ENCODE measurements at regions not wholly inside any gene's neighbourhood (a gene's known extent, or its start where the extent isn't known, plus 50 kb on each side); places are given as distances from the start of the nearest gene placed in this dataset.

- no peak for TF ChIP-seq EZH2phosphoT487 (IDR thresholded peaks at IDR 0.05; ENCODE audit: borderline replicate concordance)
- no peak for TF ChIP-seq SIN3A (IDR thresholded peaks at IDR 0.05; ENCODE audit: low read depth)
- TF ChIP-seq ZFX (IDR thresholded peaks at IDR 0.05) = no peak
- TF ChIP-seq POLR2AphosphoS5 (IDR thresholded peaks at IDR 0.05; ENCODE audit: low read depth, low read length) = no peak
- no peak for TF ChIP-seq EGR1 (IDR thresholded peaks at IDR 0.05; ENCODE audit: low read depth)
- no peak for TF ChIP-seq CBX3 (IDR thresholded peaks at IDR 0.05; ENCODE audit: low read depth)
These were observed 178.1 kb upstream of the NFIA start (continued) for GRCh38 chr1:60904099-60904851.

- Histone ChIP-seq H3K4me2 (ENCODE audit: low read length) (no peak overlapping the region), H3K4me1 (ENCODE audit: control insufficient read depth in 1 of 2, insufficient read depth in 2 of 2, low read length in 2 of 2) (no peaks in the 10 kb centered on the region), H3K9me2 (ENCODE audit: insufficient read depth) (no peaks in the 10 kb centered on the region), H3K27ac (ENCODE audit: low read depth, low read length) (no peak overlapping the region), H2AFZ (ENCODE audit: low read depth, low read length, poor library complexity, severe bottlenecking) (no peak overlapping the region), H3K79me2 (ENCODE audit: insufficient read depth, low read length) (no peaks in the 10 kb centered on the region), H3K4me3 (replicated peaks in 1 of 2; ENCODE audit: low read depth in 1 of 2, low read length in 2 of 2) (no peak overlapping the region), H3K27me3 (ENCODE audit: insufficient read depth, low read length) (no peaks in the 10 kb centered on the region), H3K36me3 (ENCODE audit: control insufficient read depth in 1 of 2, insufficient read depth in 2 of 2, low read length in 2 of 2) (no peaks in the 10 kb centered on the region), H3K9ac (ENCODE audit: low read length) (no peak overlapping the region), H3K9me3 (ENCODE audit: control insufficient read depth in 1 of 2, insufficient read depth in 1 of 2, low read depth in 1 of 2, low read length in 2 of 2) (no peaks in the 10 kb centered on the region), H4K20me1 (ENCODE audit: insufficient read depth) (no peaks in the 10 kb centered on the region)
- BruUV-seq (replicated peaks) = no TSS peak
- RAD21 ChIA-PET (ENCODE audit: low non-redundant PET in 1 of 2, low total read pairs in 2 of 2, uncharacterized antibody in 2 of 2, unreplicated experiment in 2 of 2) = no interaction called here
- intact Hi-C loops (cut with micrococcal nuclease) = no loop called here
- DNase-seq (ENCODE audit: low read depth, low spot score) (no peak), ATAC-seq (no peak)
- CTCF ChIA-PET = no interaction called here
- TF ChIP-seq CBX3 (IDR thresholded peaks at IDR 0.05; ENCODE audit: low read depth) = no peak
- no peak for TF ChIP-seq ATF3 (IDR thresholded peaks at IDR 0.05)
- POLR2A ChIA-PET = no interaction called here
These were observed 178.8 kb upstream of the NFIA start for GRCh38 chr1:60903591-60903990.

- H3K27ac ChIP-seq (ENCODE audit: low read depth, low read length) = no peak overlapping the region
- H3K9me3 ChIP-seq (ENCODE audit: control insufficient read depth in 1 of 2, insufficient read depth in 1 of 2, low read depth in 1 of 2, low read length in 2 of 2) = no peaks in the 10 kb centered on the region
- no peak for ATAC-seq
- no peaks in the 10 kb centered on the region for H3K79me2 ChIP-seq (ENCODE audit: insufficient read depth, low read length)
- no peaks in the 10 kb centered on the region for H4K20me1 ChIP-seq (ENCODE audit: insufficient read depth)
- H3K36me3 ChIP-seq (ENCODE audit: control insufficient read depth in 1 of 2, insufficient read depth in 2 of 2, low read length in 2 of 2) = no peaks in the 10 kb centered on the region
- RAD21 ChIA-PET (ENCODE audit: low non-redundant PET in 1 of 2, low total read pairs in 2 of 2, uncharacterized antibody in 2 of 2, unreplicated experiment in 2 of 2) = no interaction called here
- H3K4me2 ChIP-seq (ENCODE audit: low read length) = no peak overlapping the region
- no peak overlapping the region for H3K9ac ChIP-seq (ENCODE audit: low read length)
- H3K4me1 ChIP-seq (ENCODE audit: control insufficient read depth in 1 of 2, insufficient read depth in 2 of 2, low read length in 2 of 2) = no peaks in the 10 kb centered on the region
- POLR2A ChIA-PET = no interaction called here
- TF ChIP-seq POLR2AphosphoS5 (IDR thresholded peaks at IDR 0.05; ENCODE audit: low read depth, low read length) = no peak
- no peak for TF ChIP-seq JUND (IDR thresholded peaks at IDR 0.05)
- TF ChIP-seq EZH2phosphoT487 (IDR thresholded peaks at IDR 0.05; ENCODE audit: borderline replicate concordance) = no peak
- TF ChIP-seq ZFX (IDR thresholded peaks at IDR 0.05) = no peak
- TF ChIP-seq SIN3A (IDR thresholded peaks at IDR 0.05; ENCODE audit: low read depth) = no peak
- no peak for TF ChIP-seq ZBTB33 (IDR thresholded peaks at IDR 0.05; ENCODE audit: extremely low read depth, insufficient replicate concordance, low read length)
- TF ChIP-seq ZNF274 (IDR thresholded peaks at IDR 0.05; ENCODE audit: low read depth, low read length) = no peak
- TF ChIP-seq CBX3 (IDR thresholded peaks at IDR 0.05; ENCODE audit: low read depth) = no peak
- no peak for TF ChIP-seq SP1 (IDR thresholded peaks at IDR 0.05; ENCODE audit: low read depth)
- TF ChIP-seq POLR2A (IDR thresholded peaks at IDR 0.05; ENCODE audit: borderline replicate concordance, extremely low read depth, insufficient read depth, insufficient read length) = no peak
- intact Hi-C loops (cut with micrococcal nuclease) = no loop called here
- no peak for DNase-seq (ENCODE audit: low read depth, low spot score)
- H3K27me3 ChIP-seq (ENCODE audit: insufficient read depth, low read length) = no peaks in the 10 kb centered on the region
- no peaks in the 10 kb centered on the region for H3K9me2 ChIP-seq (ENCODE audit: insufficient read depth)
- no TSS peak for BruUV-seq (replicated peaks)
- H3K4me3 ChIP-seq (replicated peaks in 1 of 2; ENCODE audit: low read depth in 1 of 2, low read length in 2 of 2) = no peak overlapping the region
- CTCF ChIA-PET = no interaction called here
- H2AFZ ChIP-seq (ENCODE audit: low read depth, low read length, poor library complexity, severe bottlenecking) = no peak overlapping the region
These were observed 182.9 kb upstream of the NFIA start for GRCh38 chr1:60899464-60899863.

All from HCT116 (cell line).